OCI-LY3 (cell line): ENCODE measurements at regions not wholly inside any gene's neighbourhood (a gene's known extent, or its start where the extent isn't known, plus 50 kb on each side); places are given as distances from the start of the nearest gene placed in this dataset.

Experiments
- EZH2phosphoT487 ChIP-seq: fragments of 200-600 bp; shearing (Covaris generic); IDR thresholded peaks from 2 replicates; pipeline ENCODE4 v1.6.1; 2018; ENCODE audit warnings: antibody characterized with exemption, mixed run types, low read depth
- TF ChIP-seq, protein P1 (sequence below): fragments of 200-600, 300-600 bp; sonication (generic); IDR thresholded peaks from 2 replicates; pipeline ENCODE4 v1.5.1; 2014; ENCODE audit warnings: antibody characterized with exemption, low read length, low read depth

DNA sequence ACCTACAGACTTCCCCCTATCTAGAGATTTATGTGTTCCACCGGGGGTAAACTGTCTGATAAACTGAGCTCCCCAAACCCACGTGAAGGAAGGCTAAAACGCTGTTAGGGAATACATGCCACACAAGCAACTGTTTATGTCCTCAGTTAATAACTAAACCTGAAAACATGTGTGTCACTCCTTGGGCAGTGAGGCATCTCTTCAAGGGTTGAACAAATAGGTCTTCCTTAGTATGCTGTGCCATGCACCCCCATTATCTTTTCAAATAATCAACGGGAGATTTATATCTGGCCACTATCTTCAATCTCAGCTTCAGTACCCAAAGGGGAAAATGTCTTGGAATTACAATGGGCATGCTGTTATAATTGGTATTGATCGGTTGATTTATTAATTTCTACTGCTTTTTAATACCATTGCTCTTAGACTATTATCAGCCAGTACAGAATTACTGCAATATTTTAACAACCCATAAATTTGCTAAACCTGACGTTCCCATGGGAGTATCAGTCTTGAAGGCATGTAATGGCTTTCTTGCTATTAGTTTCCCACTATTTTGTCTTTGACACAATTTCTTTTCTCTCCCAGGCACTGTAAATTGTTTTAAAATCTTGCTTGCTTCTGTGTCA is 279.2 kb upstream of the P2RY1 start:
- TF ChIP-seq, protein P1, sequence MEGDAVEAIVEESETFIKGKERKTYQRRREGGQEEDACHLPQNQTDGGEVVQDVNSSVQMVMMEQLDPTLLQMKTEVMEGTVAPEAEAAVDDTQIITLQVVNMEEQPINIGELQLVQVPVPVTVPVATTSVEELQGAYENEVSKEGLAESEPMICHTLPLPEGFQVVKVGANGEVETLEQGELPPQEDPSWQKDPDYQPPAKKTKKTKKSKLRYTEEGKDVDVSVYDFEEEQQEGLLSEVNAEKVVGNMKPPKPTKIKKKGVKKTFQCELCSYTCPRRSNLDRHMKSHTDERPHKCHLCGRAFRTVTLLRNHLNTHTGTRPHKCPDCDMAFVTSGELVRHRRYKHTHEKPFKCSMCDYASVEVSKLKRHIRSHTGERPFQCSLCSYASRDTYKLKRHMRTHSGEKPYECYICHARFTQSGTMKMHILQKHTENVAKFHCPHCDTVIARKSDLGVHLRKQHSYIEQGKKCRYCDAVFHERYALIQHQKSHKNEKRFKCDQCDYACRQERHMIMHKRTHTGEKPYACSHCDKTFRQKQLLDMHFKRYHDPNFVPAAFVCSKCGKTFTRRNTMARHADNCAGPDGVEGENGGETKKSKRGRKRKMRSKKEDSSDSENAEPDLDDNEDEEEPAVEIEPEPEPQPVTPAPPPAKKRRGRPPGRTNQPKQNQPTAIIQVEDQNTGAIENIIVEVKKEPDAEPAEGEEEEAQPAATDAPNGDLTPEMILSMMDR = no peak
- TF ChIP-seq EZH2phosphoT487 = no peak
